Neural progenitor cell (in vitro differentiated cells): ENCODE measurements at regions not wholly inside any gene's neighbourhood (a gene's known extent, or its start where the extent isn't known, plus 50 kb on each side); places are given as distances from the start of the nearest gene placed in this dataset.

Experiments
- DNase-seq: peaks from one replicate; pipeline ENCODE4 v3.0.0-alpha.2; 2016; ENCODE audit warnings: low spot score
- H2AFZ ChIP-seq: fragments of 200-600 bp; sonication (generic); replicated peaks from 2 replicates; pipeline ENCODE4 v1.6.1; 2016; ENCODE audit warnings: antibody characterized with exemption
- H3F3A ChIP-seq: fragments of 200-600 bp; sonication (generic); 2 replicates; pipeline ENCODE4 v1.6.1; 2016; ENCODE audit warnings: antibody characterized with exemption, low read depth
- H3K27ac ChIP-seq: fragments of 200-600 bp; sonication (generic); 2 replicates; pipeline ENCODE4 v1.5.1; 2016; ENCODE audit warnings: mild to moderate bottlenecking
- H3K27me3 ChIP-seq: fragments of 200-600 bp; sonication (generic); 2 replicates; pipeline ENCODE4 v1.6.1; 2016; ENCODE audit warnings: mild to moderate bottlenecking, moderate library complexity
- H3K36me3 ChIP-seq: fragments of 200-600 bp; sonication (generic); 2 replicates; pipeline ENCODE4 v1.5.1; 2016
- H3K4me1 ChIP-seq: fragments of 200-600 bp; sonication (generic); 2 replicates; pipeline ENCODE4 v1.6.1; 2016; ENCODE audit warnings: mixed run types
- H3K4me2 ChIP-seq: fragments of 200-600 bp; sonication (generic); 2 replicates; pipeline ENCODE4 v1.6.1; 2016
- H3K4me3 ChIP-seq: fragments of 200-600 bp; sonication (generic); 2 replicates; pipeline ENCODE4 v1.5.1; 2016
- H3K79me2 ChIP-seq: fragments of 200-600 bp; sonication (generic); 2 replicates; pipeline ENCODE4 v1.6.1; 2016; ENCODE audit warnings: low read depth
- H3K9ac ChIP-seq: fragments of 200-600 bp; sonication (generic); 2 replicates; pipeline ENCODE4 v1.6.1; 2016
- H3K9me3 ChIP-seq: fragments of 200-600 bp; sonication (generic); 2 replicates; pipeline ENCODE4 v1.5.1; 2016; ENCODE audit warnings: low read depth
- H4K20me1 ChIP-seq: fragments of 200-600 bp; sonication (generic); 2 replicates; pipeline ENCODE4 v1.6.1; 2016; ENCODE audit warnings: low read depth
- H3K27ac Mint-ChIP-seq: 3 replicates; pipeline ENCODE4 v1.8.0; 2021; ENCODE audit warnings: mixed read lengths
- H3K27me3 Mint-ChIP-seq: 2 replicates; pipeline ENCODE4 v1.8.0; 2022; ENCODE audit warnings: low read depth, mild to moderate bottlenecking, inconsistent platforms, moderate library complexity, mixed read lengths; ENCODE audit not compliant: insufficient read depth
- H3K36me3 Mint-ChIP-seq: 3 replicates; pipeline ENCODE4 v1.8.0; 2021; ENCODE audit warnings: mixed read lengths
- H3K4me1 Mint-ChIP-seq: 3 replicates; pipeline ENCODE4 v1.8.0; 2021; ENCODE audit warnings: mixed read lengths
- H3K4me3 Mint-ChIP-seq: 3 replicates; pipeline ENCODE4 v1.8.0; 2021; ENCODE audit warnings: mild to moderate bottlenecking, moderate library complexity, mixed read lengths
- H3K9me3 Mint-ChIP-seq: 3 replicates; pipeline ENCODE4 v1.8.0; 2020; ENCODE audit warnings: mixed read lengths
- EZH2 ChIP-seq: fragments of 200-600 bp; sonication (generic); IDR thresholded peaks from 2 replicates; pipeline ENCODE4 v1.6.1; 2017; ENCODE audit warnings: antibody characterized with exemption, mild to moderate bottlenecking, moderate library complexity
- EZH2phosphoT487 ChIP-seq: fragments of 200-600 bp; sonication (generic); IDR thresholded peaks from 2 replicates; pipeline ENCODE4 v1.6.1; 2017; ENCODE audit warnings: antibody characterized with exemption
- TF ChIP-seq, protein P1 (sequence below): fragments of 200-600 bp; sonication (generic); IDR thresholded peaks from 2 replicates; pipeline ENCODE4 v1.5.1; 2017; ENCODE audit warnings: antibody characterized with exemption, mild to moderate bottlenecking

DNA sequence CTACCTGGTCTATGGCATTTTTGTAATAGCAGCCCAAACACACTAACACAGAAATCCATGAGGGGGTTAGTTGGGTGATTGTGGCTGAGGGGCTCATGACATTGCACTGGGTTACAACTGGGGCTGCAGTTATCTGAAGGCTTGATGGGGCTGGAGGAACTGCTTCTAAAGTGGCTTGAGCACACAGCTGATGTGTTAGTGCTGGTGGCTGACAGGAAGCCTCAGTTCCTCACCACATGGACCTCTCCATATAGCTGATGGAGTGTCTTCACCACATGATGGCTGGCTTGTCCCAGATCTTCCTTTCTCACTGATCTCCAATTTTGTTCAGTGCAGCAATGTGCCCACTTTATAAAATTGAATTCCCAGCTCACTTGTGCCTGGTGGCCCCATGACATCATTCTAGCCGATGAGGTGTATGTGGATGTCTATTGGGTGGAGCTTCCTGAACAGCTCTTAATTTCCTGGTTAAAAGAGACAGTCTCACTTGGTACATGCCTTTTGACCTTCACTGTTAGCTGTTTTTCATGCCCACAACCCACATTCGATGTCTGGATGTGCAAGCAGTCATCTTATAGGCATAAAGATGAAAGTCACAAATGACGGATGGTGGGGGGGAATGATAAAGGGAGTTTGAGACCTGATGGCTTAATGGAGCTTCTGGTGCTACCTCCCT is 166.9 kb upstream of the BMPER start:
- no peaks in the 10 kb centered on the region for H4K20me1 ChIP-seq
- no peak overlapping the region for H3K4me3 ChIP-seq
- no peak overlapping the region for H3K9ac ChIP-seq
- H3K27me3 ChIP-seq, result no peaks in the 10 kb centered on the region
- Mint-ChIP-seq H3K4me3 (no peak overlapping the region), H3K9me3 (no peaks in the 10 kb centered on the region), H3K36me3 (no peaks in the 10 kb centered on the region), H3K27ac (no peak overlapping the region), H3K4me1 (no peaks in the 10 kb centered on the region), H3K27me3 (no peaks in the 10 kb centered on the region)
- no peak overlapping the region for H3K4me2 ChIP-seq
- no peaks in the 10 kb centered on the region for H3F3A ChIP-seq
- no peaks in the 10 kb centered on the region for H3K36me3 ChIP-seq
- H3K79me2 ChIP-seq, result no peaks in the 10 kb centered on the region
- no peak overlapping the region for H3K27ac ChIP-seq
- TF ChIP-seq EZH2phosphoT487 (no peak), EZH2 (no peak)
- TF ChIP-seq, protein P1, sequence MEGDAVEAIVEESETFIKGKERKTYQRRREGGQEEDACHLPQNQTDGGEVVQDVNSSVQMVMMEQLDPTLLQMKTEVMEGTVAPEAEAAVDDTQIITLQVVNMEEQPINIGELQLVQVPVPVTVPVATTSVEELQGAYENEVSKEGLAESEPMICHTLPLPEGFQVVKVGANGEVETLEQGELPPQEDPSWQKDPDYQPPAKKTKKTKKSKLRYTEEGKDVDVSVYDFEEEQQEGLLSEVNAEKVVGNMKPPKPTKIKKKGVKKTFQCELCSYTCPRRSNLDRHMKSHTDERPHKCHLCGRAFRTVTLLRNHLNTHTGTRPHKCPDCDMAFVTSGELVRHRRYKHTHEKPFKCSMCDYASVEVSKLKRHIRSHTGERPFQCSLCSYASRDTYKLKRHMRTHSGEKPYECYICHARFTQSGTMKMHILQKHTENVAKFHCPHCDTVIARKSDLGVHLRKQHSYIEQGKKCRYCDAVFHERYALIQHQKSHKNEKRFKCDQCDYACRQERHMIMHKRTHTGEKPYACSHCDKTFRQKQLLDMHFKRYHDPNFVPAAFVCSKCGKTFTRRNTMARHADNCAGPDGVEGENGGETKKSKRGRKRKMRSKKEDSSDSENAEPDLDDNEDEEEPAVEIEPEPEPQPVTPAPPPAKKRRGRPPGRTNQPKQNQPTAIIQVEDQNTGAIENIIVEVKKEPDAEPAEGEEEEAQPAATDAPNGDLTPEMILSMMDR, result no peak
- DNase-seq, result no peak
- no peaks in the 10 kb centered on the region for H3K4me1 ChIP-seq
- H3K9me3 ChIP-seq, result no peaks in the 10 kb centered on the region
- no peak overlapping the region for H2AFZ ChIP-seq

DNA sequence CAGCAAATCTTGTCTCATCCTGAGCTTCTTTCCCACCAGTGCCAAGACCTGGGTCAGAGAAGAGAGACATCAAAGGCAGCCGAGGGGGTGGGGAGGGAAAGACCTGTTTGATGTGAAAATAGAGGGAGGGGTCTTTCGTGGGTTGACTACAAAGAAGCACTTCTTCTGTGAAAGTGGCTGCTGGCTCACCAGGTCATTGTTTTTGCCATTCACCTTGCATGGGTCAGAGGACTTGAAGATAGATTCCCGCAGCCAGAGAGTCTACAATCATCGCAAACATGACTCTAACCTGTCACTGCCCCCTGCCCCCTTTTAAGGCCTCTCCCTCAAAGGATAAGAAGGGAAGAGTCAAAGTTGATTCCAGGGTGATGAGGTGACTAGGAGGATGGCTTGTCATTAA is 166.1 kb upstream of the BMPER start:
- no peak overlapping the region for H3K27ac Mint-ChIP-seq
- Histone ChIP-seq H3K36me3 (no peaks in the 10 kb centered on the region), H3K27ac (no peak overlapping the region), H3K9ac (no peak overlapping the region), H4K20me1 (no peaks in the 10 kb centered on the region), H3K4me3 (no peak overlapping the region), H3K4me2 (no peak overlapping the region), H3K27me3 (no peaks in the 10 kb centered on the region), H3F3A (no peaks in the 10 kb centered on the region), H3K4me1 (no peaks in the 10 kb centered on the region), H3K79me2 (no peaks in the 10 kb centered on the region), H2AFZ (no peak overlapping the region), H3K9me3 (no peaks in the 10 kb centered on the region)
- H3K4me3 Mint-ChIP-seq, result no peak overlapping the region
- DNase-seq, result no peak
- H3K9me3 Mint-ChIP-seq, result no peaks in the 10 kb centered on the region
- H3K36me3 Mint-ChIP-seq, result no peaks in the 10 kb centered on the region
- H3K27me3 Mint-ChIP-seq, result peaks cover 2% of the 10 kb centered on the region
- H3K4me1 Mint-ChIP-seq, result no peaks in the 10 kb centered on the region
- TF ChIP-seq, protein P1, result no peak
- no peak for TF ChIP-seq EZH2
- no peak for TF ChIP-seq EZH2phosphoT487

GRCh38 chr7:33742521-33742920 is 162.8 kb upstream of the BMPER start:
- Mint-ChIP-seq H3K9me3 (no peaks in the 10 kb centered on the region), H3K4me1 (no peaks in the 10 kb centered on the region), H3K36me3 (no peaks in the 10 kb centered on the region), H3K27ac (no peak overlapping the region), H3K27me3 (peaks cover 2% of the 10 kb centered on the region), H3K4me3 (no peak overlapping the region)
- Histone ChIP-seq H3K4me2 (no peak overlapping the region), H3K4me3 (no peak overlapping the region), H4K20me1 (no peaks in the 10 kb centered on the region), H3K36me3 (no peaks in the 10 kb centered on the region), H3K9me3 (no peaks in the 10 kb centered on the region), H3K4me1 (no peaks in the 10 kb centered on the region), H3K27me3 (no peaks in the 10 kb centered on the region), H2AFZ (no peak overlapping the region), H3F3A (no peaks in the 10 kb centered on the region), H3K9ac (no peak overlapping the region), H3K27ac (no peak overlapping the region), H3K79me2 (no peaks in the 10 kb centered on the region)
- DNase-seq, result no peak
- TF ChIP-seq, protein P1, result no peak
- TF ChIP-seq EZH2, result no peak
- no peak for TF ChIP-seq EZH2phosphoT487
